ENCODE measurements at regions not wholly inside any gene's neighbourhood (a gene's known extent, or its start where the extent isn't known, plus 50 kb on each side); places are given as distances from the start of the nearest gene placed in this dataset.
"Not testable (repeated sequence)": the region's sequence is repeated elsewhere in the genome, so short reads cannot be mapped to it uniquely, and the experiment has no call there.

GRCh38 chrX:104513162-104513561 is 52.8 kb upstream of the IL1RAPL2 start:
- DNase-seq = no peak

- DNase-seq = no peak
Observed at GRCh38 chrX:104510801-104511200, 55.2 kb upstream of the IL1RAPL2 start.

- no peak for DNase-seq
Observed at GRCh38 chrX:104502460-104502859, 63.5 kb upstream of the IL1RAPL2 start.

GRCh38 chrX:104488811-104489210 is 77.2 kb upstream of the IL1RAPL2 start:
- DNase-seq = no peak

- DNase-seq = no peak
Observed at GRCh38 chrX:104486691-104487090, 79.3 kb upstream of the IL1RAPL2 start.

- peak in 1 of 3 donors; percentile 1 for DNase-seq
Observed at GRCh38 chrX:104482757-104483156, 83.2 kb upstream of the IL1RAPL2 start.

- no peak for DNase-seq
Observed at GRCh38 chrX:104469771-104470170, 96.2 kb upstream of the IL1RAPL2 start.

- DNase-seq = no peak
Observed at GRCh38 chrX:104459796-104460195, 106.2 kb upstream of the IL1RAPL2 start.

GRCh38 chrX:104457130-104457529 is 108.9 kb upstream of the IL1RAPL2 start:
- not testable (repeated sequence) for DNase-seq

- DNase-seq = no peak
Observed at GRCh38 chrX:104450316-104450715, 115.7 kb upstream of the IL1RAPL2 start.

GRCh38 chrX:104445591-104445990 is 120.4 kb upstream of the IL1RAPL2 start:
- DNase-seq = no peak

- no peak for DNase-seq
Observed at GRCh38 chrX:104435249-104435648, 130.8 kb upstream of the IL1RAPL2 start.

- no peak for DNase-seq
Observed at GRCh38 chrX:104432321-104432720, 133.7 kb upstream of the IL1RAPL2 start.

- DNase-seq = no peak
Observed at GRCh38 chrX:104430742-104431119, 135.3 kb upstream of the IL1RAPL2 start.

GRCh38 chrX:104430072-104430741 is 135.8 kb upstream of the IL1RAPL2 start:
- no peak for DNase-seq

- DNase-seq = no peak
Observed at GRCh38 chrX:104428231-104428630, 137.8 kb upstream of the IL1RAPL2 start.

GRCh38 chrX:104427693-104428092 is 138.3 kb upstream of the IL1RAPL2 start:
- no peak for DNase-seq

GRCh38 chrX:104427073-104427472 is 138.9 kb upstream of the IL1RAPL2 start:
- DNase-seq = no peak

- DNase-seq = no peak
Observed at GRCh38 chrX:104420907-104421306, 145.1 kb upstream of the IL1RAPL2 start.

- DNase-seq = no peak
Observed at GRCh38 chrX:104419926-104420325, 146.1 kb upstream of the IL1RAPL2 start.

GRCh38 chrX:104419211-104419610 is 146.8 kb upstream of the IL1RAPL2 start:
- DNase-seq = no peak

GRCh38 chrX:104411800-104412199 is 154.2 kb upstream of the IL1RAPL2 start:
- no peak for DNase-seq

- DNase-seq = no peak
Observed at GRCh38 chrX:104400387-104400786, 145.7 kb upstream of the ESX1 start.

GRCh38 chrX:104392350-104392749 is 137.6 kb upstream of the ESX1 start:
- DNase-seq = no peak

- DNase-seq = no peak
Observed at GRCh38 chrX:104391906-104392305, 137.2 kb upstream of the ESX1 start.

Measured in suppressor macrophage treated with lipopolysaccharide for 1 hour (primary cell).